Transverse colon (tissue), 4 donors: ENCODE measurements at regions not wholly inside any gene's neighbourhood (a gene's known extent, or its start where the extent isn't known, plus 50 kb on each side); places are given as distances from the start of the nearest gene placed in this dataset.

Experiments used
- DNase-seq: peaks from one replicate; pipeline ENCODE4 v3.0.0-alpha.2; 2019
- H3K27ac ChIP-seq, 4 donors: fragments of 200-600 bp; sonication (generic); 2 replicates each; pipeline ENCODE4 v1.5.1; 2016 to 2018; ENCODE audit warnings: inconsistent platforms in 4 of 4
- H3K27me3 ChIP-seq: fragments of 200-600 bp; sonication (generic); 2 replicates; pipeline ENCODE4 v1.5.1; 2017; ENCODE audit warnings: inconsistent platforms
- H3K36me3 ChIP-seq, 4 donors: fragments of 200-600 bp; sonication (generic); 2 replicates each; pipeline ENCODE4 v1.5.1; 2017 to 2019; ENCODE audit warnings: inconsistent platforms in 4 of 4
- H3K4me1 ChIP-seq, 4 donors: fragments of 200-600 bp; sonication (generic); 2 replicates each; pipeline ENCODE4 v1.5.1; 2017 to 2020; ENCODE audit warnings: inconsistent platforms in 4 of 4
- H3K4me3 ChIP-seq, 4 donors: fragments of 200-600 bp; sonication (generic); 1 replicate in 1 of 4; 2 replicates in 3 of 4; pipeline versions ENCODE4 v1.5.1 to v1.6.1; 2017 to 2019; ENCODE audit warnings: inconsistent platforms in 4 of 4
- H3K9me3 ChIP-seq, 2 donors: fragments of 200-600 bp; sonication (generic); 2 replicates each; pipeline ENCODE4 v1.5.1; 2017 to 2019; ENCODE audit warnings: inconsistent platforms in 2 of 2
- EP300 ChIP-seq: sonication (generic); formaldehyde crosslinking; IDR thresholded peaks from one replicate; pipeline ENCODE4 v1.6.1; 2017; ENCODE audit warnings: antibody characterized with exemption, low read depth
- POLR2A ChIP-seq: fragments of 450-650 bp; IDR thresholded peaks from one replicate; pipeline ENCODE4 v1.6.1; 2016; ENCODE audit warnings: antibody characterized with exemption, mild to moderate bottlenecking, moderate library complexity
- POLR2AphosphoS5 ChIP-seq, 3 donors: sonication (generic); formaldehyde crosslinking; IDR thresholded peaks; one replicate each; pipeline ENCODE4 v1.6.1; 2016; ENCODE audit warnings: antibody characterized with exemption in 3 of 3
- WGBS, 2 donors: methylation state at CpG; one replicate each; pipeline ENCODE4 v1.1.5; 2018; ENCODE audit warnings: low coverage in 1 of 2; 5-methylcytosine and 5-hydroxymethylcytosine counted together
- in situ Hi-C, 4 donors: fragments of 200-750 bp; cut with MboI; loops; one replicate each; pipeline versions ENCODE4 v1.15.0 to v1.15.1; 2017; ENCODE audit warnings: low sequenced_read_pairs in 3 of 4, low pct_ligation_motif_present in 1 of 4, low pct_unique_long_range_greater_than_20kb in 1 of 4
- intact Hi-C: fragments of 100-400 bp; cut with DNase I; formaldehyde crosslinking; loops from one replicate; pipeline ENCODE4 v1.15.1; 2023; ENCODE audit warnings: low total_unique reads
- TF ChIP-seq, protein P1 (sequence below), 5 experiments: fragments of 200-600 bp in 3 of 5; fragments of 450-650 bp in 2 of 5; sonication (generic) in 3 of 5; IDR thresholded peaks; 1 replicate in 2 of 5; 2 replicates in 3 of 5; pipeline ENCODE4 v1.5.1; 2016 to 2017; ENCODE audit warnings: antibody characterized with exemption in 5 of 5, inconsistent platforms in 3 of 5, mild to moderate bottlenecking in 2 of 5, moderate library complexity in 1 of 5

DNA sequence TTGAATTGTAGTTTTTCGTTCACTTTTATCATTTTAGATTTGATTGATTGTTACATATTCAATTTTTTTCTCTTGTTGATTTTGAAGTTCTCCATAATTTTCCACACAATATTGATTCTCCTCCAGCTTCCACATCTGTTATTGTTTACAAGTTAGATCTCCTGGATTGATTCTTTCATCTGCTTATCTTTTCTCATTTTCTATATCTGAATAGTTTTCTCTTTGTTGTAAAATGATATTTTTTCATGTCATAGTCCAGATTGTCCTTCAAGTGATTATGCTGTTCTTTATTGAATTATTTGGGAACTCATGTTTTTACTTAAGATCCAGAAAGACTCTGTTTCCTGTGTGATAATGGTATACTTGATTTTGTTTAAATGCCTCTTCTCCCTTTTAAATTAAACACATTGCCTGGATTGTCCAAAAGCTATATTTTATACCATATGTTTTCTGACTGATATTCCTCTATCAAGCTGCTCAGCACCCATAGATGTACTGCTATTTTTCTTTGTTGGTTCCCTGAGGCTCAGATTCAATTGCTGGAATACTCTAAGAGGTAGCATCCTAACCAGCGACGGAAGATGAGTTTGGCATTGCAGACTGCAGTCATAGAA, 206.6 kb upstream of the PRR16 start:
- no peak for DNase-seq
- no peak overlapping the region for H3K27ac ChIP-seq
- no peak overlapping the region for H3K4me3 ChIP-seq
- no peaks in the 10 kb centered on the region for H3K9me3 ChIP-seq
- intact Hi-C loops = no loop called here
- H3K36me3 ChIP-seq = no peaks in the 10 kb centered on the region
- H3K4me1 ChIP-seq = no peaks in the 10 kb centered on the region
- in situ Hi-C loops = no loop called here
- 80 to 94% methylated on average over 3 of the region's 3 CpGs for WGBS, 2 donors
- TF ChIP-seq POLR2A (no peak), EP300 (no peak), POLR2AphosphoS5 (IDR thresholded peaks at IDR 0.05) (no peak)
- TF ChIP-seq, protein P1, sequence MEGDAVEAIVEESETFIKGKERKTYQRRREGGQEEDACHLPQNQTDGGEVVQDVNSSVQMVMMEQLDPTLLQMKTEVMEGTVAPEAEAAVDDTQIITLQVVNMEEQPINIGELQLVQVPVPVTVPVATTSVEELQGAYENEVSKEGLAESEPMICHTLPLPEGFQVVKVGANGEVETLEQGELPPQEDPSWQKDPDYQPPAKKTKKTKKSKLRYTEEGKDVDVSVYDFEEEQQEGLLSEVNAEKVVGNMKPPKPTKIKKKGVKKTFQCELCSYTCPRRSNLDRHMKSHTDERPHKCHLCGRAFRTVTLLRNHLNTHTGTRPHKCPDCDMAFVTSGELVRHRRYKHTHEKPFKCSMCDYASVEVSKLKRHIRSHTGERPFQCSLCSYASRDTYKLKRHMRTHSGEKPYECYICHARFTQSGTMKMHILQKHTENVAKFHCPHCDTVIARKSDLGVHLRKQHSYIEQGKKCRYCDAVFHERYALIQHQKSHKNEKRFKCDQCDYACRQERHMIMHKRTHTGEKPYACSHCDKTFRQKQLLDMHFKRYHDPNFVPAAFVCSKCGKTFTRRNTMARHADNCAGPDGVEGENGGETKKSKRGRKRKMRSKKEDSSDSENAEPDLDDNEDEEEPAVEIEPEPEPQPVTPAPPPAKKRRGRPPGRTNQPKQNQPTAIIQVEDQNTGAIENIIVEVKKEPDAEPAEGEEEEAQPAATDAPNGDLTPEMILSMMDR (IDR thresholded peaks at IDR 0.05) = no peak
- H3K27me3 ChIP-seq = no peaks in the 10 kb centered on the region

DNA sequence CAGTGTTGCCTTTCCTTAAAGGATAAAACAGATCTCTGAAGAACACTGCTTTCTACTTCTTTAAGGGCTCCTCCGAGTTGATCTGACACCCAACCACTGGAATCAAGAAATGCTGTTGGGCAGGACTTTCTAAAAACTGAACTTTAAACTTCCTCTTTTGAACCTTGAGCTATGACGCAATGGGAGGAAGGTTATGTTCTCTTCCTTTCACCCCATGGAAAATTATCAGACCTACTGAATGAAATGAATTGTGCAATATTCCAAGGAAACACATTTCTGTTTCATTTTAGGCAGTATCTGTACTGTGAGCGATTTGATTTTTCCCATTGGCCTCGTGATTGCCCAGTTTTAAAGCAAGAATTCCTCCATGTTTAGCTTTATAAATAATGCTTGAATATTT, 206.0 kb upstream of the PRR16 start:
- DNase-seq = no peak
- H3K4me1 ChIP-seq = no peaks in the 10 kb centered on the region
- TF ChIP-seq POLR2AphosphoS5 (IDR thresholded peaks at IDR 0.05) = no peak
- TF ChIP-seq, protein P1 (IDR thresholded peaks at IDR 0.05) = no peak
- H3K4me3 ChIP-seq = no peak overlapping the region
- no peak overlapping the region for H3K27ac ChIP-seq
- H3K9me3 ChIP-seq = no peaks in the 10 kb centered on the region
- intact Hi-C loops = no loop called here
- in situ Hi-C loops = no loop called here
- no peaks in the 10 kb centered on the region for H3K27me3 ChIP-seq
- no peaks in the 10 kb centered on the region for H3K36me3 ChIP-seq
- WGBS, 2 donors = 57 to 66% methylated on average over 4 of the region's 4 CpGs

DNA sequence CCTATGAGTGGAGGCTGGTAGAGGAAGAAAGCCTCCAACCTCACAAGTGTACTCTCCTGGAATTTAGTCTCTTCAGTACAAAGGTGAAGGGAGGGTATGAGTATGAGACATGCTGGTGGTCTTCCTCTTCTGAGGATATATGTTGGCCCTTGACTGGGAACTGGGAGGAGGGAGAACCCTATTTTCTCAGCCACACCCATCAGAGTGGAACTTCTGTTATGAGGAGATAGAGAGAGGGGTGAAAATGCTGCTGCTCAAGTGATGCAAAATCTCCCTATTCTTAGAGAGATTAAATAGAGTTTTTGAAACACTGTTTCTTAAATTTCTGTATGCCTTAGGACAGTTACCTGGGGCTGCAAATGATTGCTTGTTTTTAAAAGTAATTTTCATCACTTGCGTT, 203.4 kb upstream of the PRR16 start:
- no peak for DNase-seq
- no peak overlapping the region for H3K4me3 ChIP-seq
- no peaks in the 10 kb centered on the region for H3K36me3 ChIP-seq
- no peaks in the 10 kb centered on the region for H3K9me3 ChIP-seq
- WGBS, 2 donors = 83 to 85% methylated on average over 1 of the region's 1 CpG
- intact Hi-C loops (no loop called here), in situ Hi-C loops (no loop called here)
- H3K27ac ChIP-seq = no peak overlapping the region
- H3K4me1 ChIP-seq = no peaks in the 10 kb centered on the region
- no peaks in the 10 kb centered on the region for H3K27me3 ChIP-seq
- no peak for TF ChIP-seq POLR2AphosphoS5 (IDR thresholded peaks at IDR 0.05)
- no peak for TF ChIP-seq POLR2A
- no peak for TF ChIP-seq EP300
- TF ChIP-seq, protein P1 (IDR thresholded peaks at IDR 0.05) = no peak

DNA sequence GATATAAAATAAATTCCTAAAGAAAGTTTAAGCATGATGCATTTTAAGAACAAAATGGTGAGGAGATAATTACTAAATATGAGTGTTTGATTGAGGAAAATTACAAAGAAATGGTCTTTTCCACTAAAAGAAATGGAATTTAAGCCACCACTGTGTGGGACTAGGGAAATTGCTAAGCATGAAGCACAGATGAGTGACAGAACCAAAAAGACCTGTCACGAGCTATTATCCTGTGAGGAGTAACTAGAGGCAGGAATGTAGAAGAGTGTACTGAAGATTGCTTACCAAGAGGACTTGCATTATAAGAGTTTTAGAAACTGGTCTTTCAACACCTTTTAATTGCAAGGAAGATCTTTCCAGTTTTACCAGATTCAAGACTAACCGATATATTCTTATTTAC, 193.6 kb upstream of the PRR16 start:
- TF ChIP-seq EP300 (no peak), POLR2A (no peak), POLR2AphosphoS5 (IDR thresholded peaks at IDR 0.05) (no peak)
- TF ChIP-seq, protein P1 (IDR thresholded peaks at IDR 0.05) = no peak
- H3K9me3 ChIP-seq = no peaks in the 10 kb centered on the region
- in situ Hi-C loops (no loop called here), intact Hi-C loops (no loop called here)
- H3K4me3 ChIP-seq = no peak overlapping the region
- no peak for DNase-seq
- no peak overlapping the region for H3K27ac ChIP-seq
- no peaks in the 10 kb centered on the region for H3K4me1 ChIP-seq
- no peaks in the 10 kb centered on the region for H3K36me3 ChIP-seq
- WGBS, 2 donors = 73 to 81% methylated on average over 2 of the region's 2 CpGs
- no peaks in the 10 kb centered on the region for H3K27me3 ChIP-seq
